ENCODE measurements at regions not wholly inside any gene's neighbourhood (a gene's known extent, or its start where the extent isn't known, plus 50 kb on each side); places are given as distances from the start of the nearest gene placed in this dataset.

- Mint-ChIP-seq H3K27me3 (ENCODE audit: insufficient read depth, low read depth) (no peaks in the 10 kb centered on the region), H3K27ac (no peak overlapping the region), H3K4me1 (peaks cover 8% of the 10 kb centered on the region), H3K4me3 (no peak overlapping the region), H3K9me3 (peaks cover 11% of the 10 kb centered on the region), H3K36me3 (peaks cover 3% of the 10 kb centered on the region)
- no peaks in the 10 kb centered on the region for H3K79me2 ChIP-seq (ENCODE audit: low read depth)
- H3K36me3 ChIP-seq, result no peaks in the 10 kb centered on the region
- H3K9ac ChIP-seq, result no peak overlapping the region
- peaks cover 4% of the 10 kb centered on the region for H3K4me1 ChIP-seq
- H4K20me1 ChIP-seq (ENCODE audit: low read depth), result no peaks in the 10 kb centered on the region
- DNase-seq (ENCODE audit: low spot score), result no peak
- H3K9me3 ChIP-seq (ENCODE audit: low read depth), result no peaks in the 10 kb centered on the region
- H3K4me2 ChIP-seq, result no peak overlapping the region
- no peak overlapping the region for H3K27ac ChIP-seq
- H3K27me3 ChIP-seq, result no peaks in the 10 kb centered on the region
- H3K4me3 ChIP-seq, result no peak overlapping the region
- H2AFZ ChIP-seq (replicated peaks), result no peak overlapping the region
- TF ChIP-seq EZH2 (IDR thresholded peaks at IDR 0.05) (no peak), EZH2phosphoT487 (IDR thresholded peaks at IDR 0.05) (no peak)
- TF ChIP-seq, protein P1, sequence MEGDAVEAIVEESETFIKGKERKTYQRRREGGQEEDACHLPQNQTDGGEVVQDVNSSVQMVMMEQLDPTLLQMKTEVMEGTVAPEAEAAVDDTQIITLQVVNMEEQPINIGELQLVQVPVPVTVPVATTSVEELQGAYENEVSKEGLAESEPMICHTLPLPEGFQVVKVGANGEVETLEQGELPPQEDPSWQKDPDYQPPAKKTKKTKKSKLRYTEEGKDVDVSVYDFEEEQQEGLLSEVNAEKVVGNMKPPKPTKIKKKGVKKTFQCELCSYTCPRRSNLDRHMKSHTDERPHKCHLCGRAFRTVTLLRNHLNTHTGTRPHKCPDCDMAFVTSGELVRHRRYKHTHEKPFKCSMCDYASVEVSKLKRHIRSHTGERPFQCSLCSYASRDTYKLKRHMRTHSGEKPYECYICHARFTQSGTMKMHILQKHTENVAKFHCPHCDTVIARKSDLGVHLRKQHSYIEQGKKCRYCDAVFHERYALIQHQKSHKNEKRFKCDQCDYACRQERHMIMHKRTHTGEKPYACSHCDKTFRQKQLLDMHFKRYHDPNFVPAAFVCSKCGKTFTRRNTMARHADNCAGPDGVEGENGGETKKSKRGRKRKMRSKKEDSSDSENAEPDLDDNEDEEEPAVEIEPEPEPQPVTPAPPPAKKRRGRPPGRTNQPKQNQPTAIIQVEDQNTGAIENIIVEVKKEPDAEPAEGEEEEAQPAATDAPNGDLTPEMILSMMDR (IDR thresholded peaks at IDR 0.05), result no peak
- no peaks in the 10 kb centered on the region for H3F3A ChIP-seq (ENCODE audit: low read depth)
Measured at GRCh38 chr1:191256917-191257316, 779.3 kb upstream of the BRINP3 start.

DNA sequence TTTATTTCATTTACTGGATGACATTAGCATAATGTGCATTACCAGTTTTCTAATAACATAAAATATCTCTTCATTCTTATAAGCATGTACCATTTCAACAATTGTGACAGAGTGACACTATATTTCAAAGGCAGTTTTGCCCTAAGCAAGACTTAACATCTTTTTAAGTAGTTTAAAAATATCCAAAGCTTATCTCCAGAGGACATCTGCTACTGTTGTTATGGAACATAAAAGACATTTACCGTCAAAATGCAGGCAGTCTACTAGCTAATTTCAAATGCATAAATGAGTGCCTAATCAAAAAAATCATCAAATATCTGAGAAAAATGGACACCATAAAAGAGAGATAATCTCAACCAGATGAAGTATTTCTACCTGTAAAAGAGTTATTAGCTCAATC is 782.4 kb upstream of the BRINP3 start:
- H4K20me1 ChIP-seq (ENCODE audit: low read depth), result no peaks in the 10 kb centered on the region
- no peak for DNase-seq (ENCODE audit: low spot score)
- H3K4me1 ChIP-seq, result peaks cover 4% of the 10 kb centered on the region
- no peaks in the 10 kb centered on the region for H3F3A ChIP-seq (ENCODE audit: low read depth)
- H3K27me3 ChIP-seq, result no peaks in the 10 kb centered on the region
- H3K27me3 Mint-ChIP-seq (ENCODE audit: insufficient read depth, low read depth), result no peaks in the 10 kb centered on the region
- H3K27ac ChIP-seq, result no peak overlapping the region
- no peaks in the 10 kb centered on the region for H3K79me2 ChIP-seq (ENCODE audit: low read depth)
- H3K4me1 Mint-ChIP-seq, result peaks cover 8% of the 10 kb centered on the region
- no peak overlapping the region for H3K9ac ChIP-seq
- H3K36me3 Mint-ChIP-seq, result peaks cover 3% of the 10 kb centered on the region
- no peak overlapping the region for H3K4me3 Mint-ChIP-seq
- no peaks in the 10 kb centered on the region for H3K36me3 ChIP-seq
- H2AFZ ChIP-seq (replicated peaks), result no peak overlapping the region
- no peak overlapping the region for H3K4me2 ChIP-seq
- TF ChIP-seq EZH2 (IDR thresholded peaks at IDR 0.05), result no peak
- TF ChIP-seq, protein P1 (IDR thresholded peaks at IDR 0.05), result no peak
- no peak for TF ChIP-seq EZH2phosphoT487 (IDR thresholded peaks at IDR 0.05)
- no peak overlapping the region for H3K4me3 ChIP-seq
- H3K27ac Mint-ChIP-seq, result no peak overlapping the region
- H3K9me3 Mint-ChIP-seq, result peaks cover 5% of the 10 kb centered on the region
- H3K9me3 ChIP-seq (ENCODE audit: low read depth), result no peaks in the 10 kb centered on the region

DNA sequence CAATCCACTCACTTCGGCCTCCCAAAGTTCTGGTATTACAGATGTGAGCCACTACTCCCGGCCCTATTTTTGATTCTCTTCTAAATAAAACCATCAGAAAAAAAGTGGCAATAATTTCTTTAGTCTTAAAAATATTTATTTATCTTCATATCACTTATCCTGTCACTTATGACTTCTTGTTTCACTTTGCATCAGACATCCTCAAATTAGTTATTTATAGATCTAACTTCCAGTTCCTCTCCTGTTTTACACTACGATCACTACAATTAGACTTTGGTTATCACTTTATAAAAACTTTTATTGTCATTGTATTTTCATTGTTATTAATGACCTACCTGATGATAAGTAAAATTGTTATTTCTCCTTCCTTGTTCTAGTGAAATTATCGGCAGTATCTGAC is 783.4 kb upstream of the BRINP3 start:
- H3K36me3 Mint-ChIP-seq, result no peaks in the 10 kb centered on the region
- no peak overlapping the region for H2AFZ ChIP-seq (replicated peaks)
- no peaks in the 10 kb centered on the region for H3K4me1 ChIP-seq
- TF ChIP-seq EZH2 (IDR thresholded peaks at IDR 0.05) (no peak), EZH2phosphoT487 (IDR thresholded peaks at IDR 0.05) (no peak)
- TF ChIP-seq, protein P1 (IDR thresholded peaks at IDR 0.05), result no peak
- no peaks in the 10 kb centered on the region for H3K4me1 Mint-ChIP-seq
- no peak overlapping the region for H3K4me2 ChIP-seq
- H3K9me3 Mint-ChIP-seq, result no peaks in the 10 kb centered on the region
- H3K4me3 ChIP-seq, result no peak overlapping the region
- H3K79me2 ChIP-seq (ENCODE audit: low read depth), result no peaks in the 10 kb centered on the region
- no peak overlapping the region for H3K4me3 Mint-ChIP-seq
- no peak for DNase-seq (ENCODE audit: low spot score)
- no peaks in the 10 kb centered on the region for H3K27me3 Mint-ChIP-seq (ENCODE audit: insufficient read depth, low read depth)
- no peaks in the 10 kb centered on the region for H3F3A ChIP-seq (ENCODE audit: low read depth)
- no peak overlapping the region for H3K27ac ChIP-seq
- H3K9me3 ChIP-seq (ENCODE audit: low read depth), result no peaks in the 10 kb centered on the region
- H3K27me3 ChIP-seq, result no peaks in the 10 kb centered on the region
- H3K9ac ChIP-seq, result no peak overlapping the region
- H3K36me3 ChIP-seq, result no peaks in the 10 kb centered on the region
- no peaks in the 10 kb centered on the region for H4K20me1 ChIP-seq (ENCODE audit: low read depth)
- no peak overlapping the region for H3K27ac Mint-ChIP-seq
